Progenitor cell of endocrine pancreas (in vitro differentiated cells): ENCODE measurements at regions not wholly inside any gene's neighbourhood (a gene's known extent, or its start where the extent isn't known, plus 50 kb on each side); places are given as distances from the start of the nearest gene placed in this dataset.
"Not testable (repeated sequence)": the region's sequence is repeated elsewhere in the genome, so short reads cannot be mapped to it uniquely, and the experiment has no call there.

Experiments used
- DNase-seq: peaks from one replicate; pipeline ENCODE4 v3.0.0; 2021; ENCODE audit warnings: low spot score; ENCODE audit not compliant: unreplicated experiment
- H3K27ac Mint-ChIP-seq: 2 replicates; pipeline ENCODE4 v1.8.0; 2021; ENCODE audit warnings: mild to moderate bottlenecking, moderate library complexity, mixed read lengths
- H3K27me3 Mint-ChIP-seq: 2 replicates; pipeline ENCODE4 v1.8.0; 2021; ENCODE audit warnings: mixed read lengths
- H3K36me3 Mint-ChIP-seq: 2 replicates; pipeline ENCODE4 v1.8.0; 2022; ENCODE audit warnings: mixed read lengths; ENCODE audit not compliant: insufficient read depth
- H3K4me1 Mint-ChIP-seq: 2 replicates; pipeline ENCODE4 v1.8.0; 2021; ENCODE audit warnings: low read depth, mixed read lengths
- H3K4me3 Mint-ChIP-seq: 2 replicates; pipeline ENCODE4 v1.8.0; 2021; ENCODE audit warnings: low read depth, mild to moderate bottlenecking, moderate library complexity, mixed read lengths
- H3K9me3 Mint-ChIP-seq: 2 replicates; pipeline ENCODE4 v1.8.0; 2021; ENCODE audit warnings: low read depth, mixed read lengths
- TF ChIP-seq, protein P1 (sequence below): fragments of 200-600 bp; sonication (generic); IDR thresholded peaks from one replicate; pipeline ENCODE4 v1.5.0; 2021; ENCODE audit warnings: antibody characterized with exemption, mild to moderate bottlenecking; ENCODE audit not compliant: unreplicated experiment

DNA sequence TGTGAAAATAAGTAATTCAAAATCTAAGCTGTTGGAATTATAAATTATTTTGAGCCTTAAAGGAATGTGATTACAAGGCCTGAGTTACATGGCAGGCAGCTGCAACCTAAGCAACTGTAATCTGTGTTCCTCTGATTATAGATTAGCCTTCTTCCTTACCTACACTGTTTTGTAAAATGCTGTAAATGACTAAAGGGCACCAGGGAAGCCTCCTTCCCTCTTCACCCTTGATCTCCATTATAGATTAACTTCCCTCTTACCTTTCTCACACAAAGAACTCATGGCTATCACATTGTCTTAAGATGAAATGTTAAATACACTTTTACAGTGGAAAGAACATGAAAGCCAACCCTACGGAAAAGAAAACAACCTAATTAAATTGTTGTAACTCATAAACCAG lies 423.7 kb upstream of the KLF12 start:
- TF ChIP-seq, protein P1, sequence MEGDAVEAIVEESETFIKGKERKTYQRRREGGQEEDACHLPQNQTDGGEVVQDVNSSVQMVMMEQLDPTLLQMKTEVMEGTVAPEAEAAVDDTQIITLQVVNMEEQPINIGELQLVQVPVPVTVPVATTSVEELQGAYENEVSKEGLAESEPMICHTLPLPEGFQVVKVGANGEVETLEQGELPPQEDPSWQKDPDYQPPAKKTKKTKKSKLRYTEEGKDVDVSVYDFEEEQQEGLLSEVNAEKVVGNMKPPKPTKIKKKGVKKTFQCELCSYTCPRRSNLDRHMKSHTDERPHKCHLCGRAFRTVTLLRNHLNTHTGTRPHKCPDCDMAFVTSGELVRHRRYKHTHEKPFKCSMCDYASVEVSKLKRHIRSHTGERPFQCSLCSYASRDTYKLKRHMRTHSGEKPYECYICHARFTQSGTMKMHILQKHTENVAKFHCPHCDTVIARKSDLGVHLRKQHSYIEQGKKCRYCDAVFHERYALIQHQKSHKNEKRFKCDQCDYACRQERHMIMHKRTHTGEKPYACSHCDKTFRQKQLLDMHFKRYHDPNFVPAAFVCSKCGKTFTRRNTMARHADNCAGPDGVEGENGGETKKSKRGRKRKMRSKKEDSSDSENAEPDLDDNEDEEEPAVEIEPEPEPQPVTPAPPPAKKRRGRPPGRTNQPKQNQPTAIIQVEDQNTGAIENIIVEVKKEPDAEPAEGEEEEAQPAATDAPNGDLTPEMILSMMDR: no peak
- H3K4me3 Mint-ChIP-seq: no peak overlapping the region
- no peaks in the 10 kb centered on the region for H3K27me3 Mint-ChIP-seq
- H3K9me3 Mint-ChIP-seq: no peaks in the 10 kb centered on the region
- H3K36me3 Mint-ChIP-seq: no peaks in the 10 kb centered on the region
- H3K27ac Mint-ChIP-seq: no peak overlapping the region
- H3K4me1 Mint-ChIP-seq: peaks cover 7% of the 10 kb centered on the region
- DNase-seq: no peak

DNA sequence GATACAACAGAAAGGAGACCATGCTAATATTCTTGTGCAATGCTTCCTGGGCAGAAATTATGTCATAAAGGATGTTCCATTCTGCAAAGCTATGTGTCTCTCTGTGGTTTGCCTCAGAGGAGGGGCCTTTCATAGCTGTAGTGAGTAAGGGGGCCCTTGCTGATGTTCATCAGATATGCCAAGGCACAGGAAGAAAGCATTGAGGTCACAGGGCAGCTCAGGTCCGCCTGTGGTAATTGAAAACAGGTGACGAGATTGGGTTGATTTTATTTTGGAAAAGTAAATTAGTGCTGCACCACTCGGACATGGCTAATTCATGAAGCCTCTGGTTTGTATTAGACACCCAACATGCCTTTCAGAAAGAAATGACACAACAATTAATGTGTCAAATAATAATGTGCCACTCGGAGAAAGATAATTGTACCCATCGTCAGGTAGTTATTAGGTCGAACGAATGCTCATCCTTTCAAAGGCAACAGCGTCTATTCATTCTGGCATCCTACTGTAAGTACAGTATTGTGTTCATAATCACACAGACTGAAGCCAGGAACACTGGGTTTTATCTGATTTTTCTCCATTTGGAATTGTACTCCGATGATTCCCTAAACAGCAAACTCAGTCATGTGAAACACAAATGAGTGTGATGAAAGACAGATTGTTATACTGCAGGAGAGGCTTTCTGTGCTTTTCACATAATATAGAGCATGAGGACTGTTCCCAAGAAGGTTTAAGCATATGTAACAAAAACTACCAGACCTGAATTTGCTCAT lies 421.6 kb upstream of the KLF12 start:
- DNase-seq: no peak
- H3K4me3 Mint-ChIP-seq: no peak overlapping the region
- no peak overlapping the region for H3K27ac Mint-ChIP-seq
- no peaks in the 10 kb centered on the region for H3K36me3 Mint-ChIP-seq
- H3K27me3 Mint-ChIP-seq: no peaks in the 10 kb centered on the region
- no peaks in the 10 kb centered on the region for H3K9me3 Mint-ChIP-seq
- peaks cover 20% of the 10 kb centered on the region for H3K4me1 Mint-ChIP-seq
- TF ChIP-seq, protein P1: no peak

DNA sequence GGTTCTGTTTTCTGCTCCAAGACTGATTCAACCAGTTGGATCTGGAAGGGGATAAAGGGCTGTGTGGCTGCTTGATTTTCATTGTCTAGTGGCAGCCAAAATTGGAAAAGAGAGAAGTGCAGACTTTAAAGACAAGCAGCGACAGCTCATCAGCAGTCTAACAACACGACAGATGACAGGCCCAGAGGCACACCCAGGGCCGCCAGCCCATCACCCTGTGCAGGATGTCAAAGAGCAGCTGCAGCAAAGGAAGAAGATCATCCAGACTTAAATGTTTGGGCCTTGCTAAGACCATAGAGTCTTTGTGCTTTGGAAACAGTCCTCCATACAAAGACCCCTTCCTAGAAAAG lies 421.0 kb upstream of the KLF12 start:
- Mint-ChIP-seq H3K9me3 (no peaks in the 10 kb centered on the region), H3K4me1 (peaks cover 22% of the 10 kb centered on the region), H3K27me3 (no peaks in the 10 kb centered on the region), H3K4me3 (no peak overlapping the region), H3K27ac (no peak overlapping the region), H3K36me3 (no peaks in the 10 kb centered on the region)
- TF ChIP-seq, protein P1: no peak
- no peak for DNase-seq

DNA sequence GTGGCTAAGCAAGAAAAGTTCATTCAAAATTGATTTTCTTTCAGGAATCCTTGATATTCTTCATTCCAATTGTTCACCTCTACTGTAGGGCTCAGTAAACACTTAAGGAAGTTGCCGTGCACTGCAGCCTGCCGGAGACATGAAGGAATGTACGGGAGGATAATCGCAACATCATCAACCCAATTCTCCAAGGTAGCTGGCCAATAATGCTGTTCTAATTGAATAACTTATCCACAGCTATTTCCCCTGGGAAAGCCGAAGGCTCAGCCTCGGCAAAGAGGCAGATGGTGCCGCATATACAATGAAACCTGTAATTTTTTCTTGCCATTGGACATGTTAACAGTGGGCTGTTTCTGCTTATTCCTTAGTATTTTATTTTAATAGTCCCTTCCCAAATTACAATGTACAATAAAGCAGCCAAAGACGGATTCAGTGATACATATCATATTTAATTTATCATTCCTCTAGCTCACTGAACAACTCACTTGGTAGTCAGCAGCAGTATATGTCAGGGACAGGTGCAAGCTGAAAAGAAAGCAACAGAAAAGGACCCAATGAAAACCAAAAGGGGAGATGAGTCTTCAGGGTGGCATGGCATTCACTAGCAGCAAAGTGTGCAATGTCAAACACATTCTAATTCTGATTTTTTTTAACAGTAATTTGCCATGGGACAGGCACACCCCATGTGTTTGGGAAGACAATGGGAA lies 420.5 kb upstream of the KLF12 start:
- H3K27ac Mint-ChIP-seq: no peak overlapping the region
- no peaks in the 10 kb centered on the region for H3K9me3 Mint-ChIP-seq
- no peaks in the 10 kb centered on the region for H3K36me3 Mint-ChIP-seq
- TF ChIP-seq, protein P1: no peak
- peaks cover 24% of the 10 kb centered on the region for H3K4me1 Mint-ChIP-seq
- no peaks in the 10 kb centered on the region for H3K27me3 Mint-ChIP-seq
- H3K4me3 Mint-ChIP-seq: no peak overlapping the region
- no peak for DNase-seq

DNA sequence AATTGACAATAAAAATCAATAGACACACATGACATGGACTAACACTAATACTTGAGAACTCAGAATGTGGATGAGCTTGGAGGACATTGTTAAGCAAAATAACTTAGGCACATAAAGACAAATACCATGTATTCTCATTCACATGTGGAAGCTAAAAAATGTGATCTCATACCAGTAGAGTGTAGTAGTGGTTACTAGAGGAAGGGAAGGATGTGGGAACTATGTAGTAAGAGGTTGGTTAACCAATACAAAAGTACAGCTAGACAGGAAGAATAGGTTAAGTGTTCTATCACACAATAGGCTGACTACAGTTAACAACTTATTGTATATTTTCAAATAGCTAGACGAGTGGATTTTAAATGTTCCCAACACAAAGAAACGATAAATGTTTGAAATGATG lies 415.8 kb upstream of the KLF12 start:
- H3K27ac Mint-ChIP-seq: no peak overlapping the region
- peaks cover 19% of the 10 kb centered on the region for H3K4me1 Mint-ChIP-seq
- H3K4me3 Mint-ChIP-seq: no peak overlapping the region
- H3K9me3 Mint-ChIP-seq: no peaks in the 10 kb centered on the region
- no peaks in the 10 kb centered on the region for H3K27me3 Mint-ChIP-seq
- DNase-seq: no peak
- H3K36me3 Mint-ChIP-seq: no peaks in the 10 kb centered on the region
- TF ChIP-seq, protein P1: no peak

DNA sequence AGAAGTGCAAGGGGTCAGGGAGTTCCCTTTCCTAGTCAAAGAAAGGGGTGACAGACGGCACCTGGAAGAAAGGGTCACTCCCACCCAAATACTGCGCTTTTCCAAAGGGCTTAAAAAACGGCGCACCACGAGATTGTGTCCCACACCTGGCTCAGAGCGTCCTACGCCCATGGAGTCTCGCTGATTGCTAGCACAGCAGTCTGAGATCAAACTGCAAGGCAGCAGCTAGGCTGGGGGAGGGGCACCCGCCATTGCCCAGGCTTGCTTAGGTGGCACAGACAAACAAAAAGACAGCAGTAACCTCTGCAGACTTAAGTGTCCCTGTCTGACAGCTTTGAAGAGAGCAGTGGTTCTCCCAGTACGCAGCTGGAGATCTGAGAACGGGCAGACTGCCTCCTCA lies 402.4 kb upstream of the KLF12 start:
- not testable (repeated sequence) for H3K27me3 Mint-ChIP-seq, H3K9me3 Mint-ChIP-seq, H3K27ac Mint-ChIP-seq, DNase-seq, H3K4me1 Mint-ChIP-seq, H3K36me3 Mint-ChIP-seq, H3K4me3 Mint-ChIP-seq
